Testis (tissue), 2 donors: ENCODE measurements at regions not wholly inside any gene's neighbourhood (a gene's known extent, or its start where the extent isn't known, plus 50 kb on each side); places are given as distances from the start of the nearest gene placed in this dataset.

Experiments
- CTCF ChIP-seq, 3 experiments: fragments of 450-650 bp in 2 of 3; fragments of 200-600 bp in 1 of 3; sonication (generic) in 1 of 3; IDR thresholded peaks; one replicate each; pipeline ENCODE4 v1.5.1; 2016 to 2019; ENCODE audit warnings: antibody characterized with exemption in 3 of 3, mild to moderate bottlenecking in 2 of 3, moderate library complexity in 1 of 3
- POLR2A ChIP-seq: fragments of 450-650 bp; IDR thresholded peaks from one replicate; pipeline ENCODE4 v1.6.1; 2017; ENCODE audit warnings: antibody characterized with exemption, mild to moderate bottlenecking, moderate library complexity

DNA sequence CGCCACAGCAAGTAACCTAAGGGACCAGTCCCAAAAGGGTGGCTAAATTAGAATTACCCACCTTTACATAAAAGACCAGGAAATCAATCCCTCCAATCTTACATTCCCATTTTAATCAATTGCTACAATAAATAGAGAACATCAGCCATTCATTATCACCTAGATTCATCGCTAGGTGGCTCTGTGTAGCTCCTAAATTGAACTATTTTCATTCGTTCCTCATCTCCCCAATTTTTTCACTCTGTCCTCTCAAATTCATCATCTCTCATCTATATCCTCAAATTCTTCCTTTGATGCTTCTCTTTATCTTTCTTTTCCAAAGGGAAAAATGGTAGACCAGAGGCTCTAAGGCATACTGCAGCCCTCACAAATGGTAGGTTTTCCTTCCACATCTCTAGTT lies 108.2 kb upstream of the TNC start:
- TF ChIP-seq CTCF (IDR thresholded peaks at IDR 0.05) (no peak), POLR2A (no peak)
